ENCODE measurements at regions not wholly inside any gene's neighbourhood (a gene's known extent, or its start where the extent isn't known, plus 50 kb on each side); places are given as distances from the start of the nearest gene placed in this dataset.

- intact Hi-C loops (cut with DNase I; ENCODE audit: low total_unique reads), result no loop called here
- Histone ChIP-seq H3K4me3 (no peak overlapping the region), H3K36me3 (no peaks in the 10 kb centered on the region), H3K4me1 (no peaks in the 10 kb centered on the region), H3K27me3 (replicated peaks in 1 of 7) (peaks cover 0 to 6% (median 0%) of the 10 kb centered on the region in 7 donors), H3K9me3 (no peaks in the 10 kb centered on the region), H3K27ac (no peak overlapping the region)
- no peak for TF ChIP-seq POLR2A (IDR thresholded peaks at IDR 0.05)
- no peak for TF ChIP-seq CTCF (IDR thresholded peaks at IDR 0.05 in 8 of 11, conservative IDR thresholded peaks at IDR 0.05 in 3 of 11)
- no peak for TF ChIP-seq POLR2AphosphoS5 (IDR thresholded peaks at IDR 0.05)
- no peak for DNase-seq
- 47 to 54% (median 50%) methylated on average over 6 of the region's 6 CpGs for WGBS, 5 donors
These were observed 93.2 kb upstream of the OTX2 start for GRCh38 chr14:56903304-56903969.

- no peaks in the 10 kb centered on the region for H3K4me1 ChIP-seq
- TF ChIP-seq POLR2AphosphoS5 (IDR thresholded peaks at IDR 0.05) (no peak), CTCF (IDR thresholded peaks at IDR 0.05 in 8 of 11, conservative IDR thresholded peaks at IDR 0.05 in 3 of 11) (no peak), POLR2A (IDR thresholded peaks at IDR 0.05) (no peak)
- H3K4me3 ChIP-seq, result no peak overlapping the region
- no peaks in the 10 kb centered on the region for H3K36me3 ChIP-seq
- intact Hi-C loops (cut with DNase I; ENCODE audit: low total_unique reads), result no loop called here
- H3K9me3 ChIP-seq, result no peaks in the 10 kb centered on the region
- no peak for DNase-seq
- 79 to 83% (median 82%) methylated on average over 6 of the region's 6 CpGs for WGBS, 5 donors
- H3K27me3 ChIP-seq (replicated peaks in 1 of 7), result peaks cover 0 to 8% (median 0%) of the 10 kb centered on the region in 7 donors
- H3K27ac ChIP-seq, result no peak overlapping the region
These were observed 92.1 kb upstream of the OTX2 start for GRCh38 chr14:56902385-56902784.

- H3K27me3 ChIP-seq (replicated peaks in 1 of 7), result peaks cover 0 to 11% (median 0%) of the 10 kb centered on the region in 7 donors
- no peak for DNase-seq
- no peaks in the 10 kb centered on the region for H3K4me1 ChIP-seq
- H3K9me3 ChIP-seq, result no peaks in the 10 kb centered on the region
- H3K4me3 ChIP-seq, result no peak overlapping the region
- WGBS, 5 donors, result 66 to 83% (median 81%) methylated on average over 6 of the region's 6 CpGs
- no peak for TF ChIP-seq POLR2AphosphoS5 (IDR thresholded peaks at IDR 0.05)
- TF ChIP-seq CTCF (IDR thresholded peaks at IDR 0.05 in 8 of 11, conservative IDR thresholded peaks at IDR 0.05 in 3 of 11), result no peak
- no peak for TF ChIP-seq POLR2A (IDR thresholded peaks at IDR 0.05)
- no peak overlapping the region for H3K27ac ChIP-seq
- no peaks in the 10 kb centered on the region for H3K36me3 ChIP-seq
- intact Hi-C loops (cut with DNase I; ENCODE audit: low total_unique reads), result no loop called here
These were observed 90.4 kb upstream of the OTX2 start for GRCh38 chr14:56900726-56901125.

- Histone ChIP-seq H3K9me3 (no peaks in the 10 kb centered on the region), H3K27me3 (replicated peaks in 1 of 7) (peaks cover 0 to 19% (median 0%) of the 10 kb centered on the region in 7 donors), H3K4me3 (no peak overlapping the region), H3K4me1 (no peaks in the 10 kb centered on the region), H3K36me3 (no peaks in the 10 kb centered on the region), H3K27ac (no peak overlapping the region)
- 51 to 70% (median 59%) methylated on average over 3 of the region's 3 CpGs for WGBS, 5 donors
- TF ChIP-seq CTCF (IDR thresholded peaks at IDR 0.05 in 8 of 11, conservative IDR thresholded peaks at IDR 0.05 in 3 of 11) (no peak), POLR2A (IDR thresholded peaks at IDR 0.05) (no peak), POLR2AphosphoS5 (IDR thresholded peaks at IDR 0.05) (no peak)
- no peak for DNase-seq
- intact Hi-C loops (cut with DNase I; ENCODE audit: low total_unique reads), result no loop called here
These were observed 89.5 kb upstream of the OTX2 start for GRCh38 chr14:56899829-56900228.

Data from spleen (tissue), 11 donors.